Keratinocyte (primary cell): ENCODE measurements at regions not wholly inside any gene's neighbourhood (a gene's known extent, or its start where the extent isn't known, plus 50 kb on each side); places are given as distances from the start of the nearest gene placed in this dataset.

Experiments
- DNase-seq: peaks from one replicate; pipeline ENCODE4 v3.0.0-alpha.2; 2011; ENCODE audit warnings: low read depth, missing footprints, low spot score
- FAIRE-seq: peaks from 2 replicates; lab custom pipeline; 2011; peaks lifted over from hg19 to GRCh38; lab: Jason Lieb, UNC
- H2AFZ ChIP-seq: 2 replicates; pipeline ENCODE4 v1.6.0; 2012; ENCODE audit warnings: low read length, control low read depth, inconsistent platforms; ENCODE audit not compliant: control insufficient read depth
- H3K27ac ChIP-seq: 2 replicates; pipeline ENCODE4 v1.5.1; 2011; ENCODE audit warnings: low read length; ENCODE audit not compliant: control insufficient read depth, insufficient read depth
- H3K27me3 ChIP-seq: 3 replicates; pipeline ENCODE4 v1.6.0; 2011; ENCODE audit warnings: low read length; ENCODE audit not compliant: control insufficient read depth, insufficient read depth; ENCODE audit errors: extremely low read depth
- H3K36me3 ChIP-seq, 2 experiments: 2 replicates in 1 of 2; 3 replicates in 1 of 2; pipeline ENCODE4 v1.5.1; 2011; ENCODE audit warnings: low read length in 2 of 2, mild to moderate bottlenecking in 1 of 2; ENCODE audit not compliant: control insufficient read depth in 2 of 2, insufficient read depth in 2 of 2; ENCODE audit errors: extremely low read depth in 1 of 2
- H3K4me1 ChIP-seq: 3 replicates; pipeline ENCODE4 v1.5.1; 2011; ENCODE audit warnings: low read length; ENCODE audit not compliant: control insufficient read depth, insufficient read depth; ENCODE audit errors: extremely low read depth
- H3K4me2 ChIP-seq: 3 replicates; pipeline ENCODE4 v1.6.0; 2011; ENCODE audit warnings: low read depth, low read length; ENCODE audit not compliant: control insufficient read depth, insufficient read depth; ENCODE audit errors: extremely low read depth
- H3K4me3 ChIP-seq, 3 experiments: fragments of 200-600 bp in 1 of 3; sonication (generic) in 1 of 3; 2 replicates in 2 of 3; 3 replicates in 1 of 3; pipeline ENCODE4 v1.5.1; 2011 to 2016; ENCODE audit warnings: low read length in 3 of 3, mild to moderate bottlenecking in 3 of 3, control low read depth in 2 of 3, inconsistent platforms in 1 of 3, low read depth in 1 of 3, mixed read lengths in 1 of 3, mixed run types in 1 of 3, moderate library complexity in 1 of 3; ENCODE audit not compliant: control insufficient read depth in 2 of 3, insufficient read depth in 2 of 3; ENCODE audit errors: extremely low read depth in 1 of 3
- H3K79me2 ChIP-seq: 2 replicates; pipeline ENCODE4 v1.6.0; 2012; ENCODE audit warnings: low read length; ENCODE audit not compliant: control insufficient read depth, insufficient read depth
- H3K9ac ChIP-seq: 3 replicates; pipeline ENCODE4 v1.6.0; 2011; ENCODE audit warnings: low read length; ENCODE audit not compliant: control insufficient read depth, insufficient read depth; ENCODE audit errors: extremely low read depth
- H3K9me1 ChIP-seq: 3 replicates; pipeline ENCODE4 v1.6.0; 2011; ENCODE audit warnings: low read length; ENCODE audit not compliant: control insufficient read depth, insufficient read depth; ENCODE audit errors: extremely low read depth
- H3K9me3 ChIP-seq: 2 replicates; pipeline ENCODE4 v1.5.1; 2012; ENCODE audit warnings: low read depth, low read length; ENCODE audit not compliant: control insufficient read depth
- H4K20me1 ChIP-seq: 3 replicates; pipeline ENCODE4 v1.6.0; 2011; ENCODE audit warnings: low read length; ENCODE audit not compliant: control insufficient read depth, insufficient read depth; ENCODE audit errors: extremely low read depth
- EZH2 ChIP-seq: IDR thresholded peaks from one replicate; pipeline ENCODE4 v1.6.1; 2012; ENCODE audit warnings: inconsistent platforms, mild to moderate bottlenecking, low read length, moderate library complexity
- dilution Hi-C: fragments of 300-500 bp; cut with MboI; formaldehyde crosslinking; loops from one replicate; pipeline ENCODE4 v1.7.0; 2020; ENCODE audit warnings: low sequenced_read_pairs; ENCODE audit not compliant: extremely low pct_ligation_motif_present
- TF ChIP-seq, protein P1 (sequence below), 3 experiments: IDR thresholded peaks in 1 of 3; conservative IDR thresholded peaks in 1 of 3; optimal IDR thresholded peaks in 1 of 3; 2 replicates in 2 of 3; 3 replicates in 1 of 3; pipeline versions ENCODE3 to v1.5.1; 2011; ENCODE audit warnings: low read length in 3 of 3, mild to moderate bottlenecking in 3 of 3, moderate library complexity in 2 of 3, control low read depth in 1 of 3, inconsistent platforms in 1 of 3; ENCODE audit not compliant: insufficient read depth in 2 of 3; ENCODE audit errors: extremely low read depth in 1 of 3

DNA sequence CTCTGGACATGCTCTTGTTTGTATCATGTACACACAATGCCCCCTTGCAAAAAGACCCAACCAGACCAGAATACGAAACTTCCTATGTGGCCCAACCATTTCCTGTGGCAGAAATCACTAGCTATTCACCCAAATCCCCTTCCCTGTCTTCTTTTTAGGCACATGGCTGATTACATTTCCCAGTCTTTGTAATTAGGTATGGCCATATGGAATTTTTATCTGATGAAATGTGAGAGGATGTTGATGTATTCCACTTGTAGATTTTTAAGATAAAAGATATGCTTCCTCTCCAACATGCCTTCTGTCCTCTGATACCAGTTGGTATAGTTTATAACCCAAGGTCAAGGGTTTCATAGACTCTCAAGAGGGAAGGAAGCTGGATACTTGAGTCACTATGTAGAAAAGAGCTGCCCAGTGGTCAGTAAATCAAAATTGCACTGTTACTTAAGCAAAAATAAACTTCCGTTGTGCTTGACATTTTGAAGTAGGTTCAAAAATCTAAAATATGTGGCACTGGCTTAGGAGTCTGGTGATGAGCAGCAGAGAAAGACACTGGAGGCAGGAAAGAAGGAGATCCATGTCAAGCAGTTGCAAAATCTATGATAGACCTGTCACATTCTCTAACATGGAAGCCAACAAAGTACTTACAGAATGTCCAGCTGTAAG lies 297.4 kb downstream of the SMAD2 start:
- Histone ChIP-seq H3K9me1 (no peaks in the 10 kb centered on the region), H3K27me3 (no peaks in the 10 kb centered on the region), H4K20me1 (no peaks in the 10 kb centered on the region), H3K9me3 (no peaks in the 10 kb centered on the region), H2AFZ (no peak overlapping the region), H3K27ac (no peak overlapping the region), H3K9ac (no peak overlapping the region), H3K4me2 (no peak overlapping the region), H3K4me3 (no peak overlapping the region), H3K36me3 (no peaks in the 10 kb centered on the region), H3K79me2 (no peaks in the 10 kb centered on the region), H3K4me1 (no peaks in the 10 kb centered on the region)
- FAIRE-seq (no peak), DNase-seq (no peak)
- TF ChIP-seq, protein P1, sequence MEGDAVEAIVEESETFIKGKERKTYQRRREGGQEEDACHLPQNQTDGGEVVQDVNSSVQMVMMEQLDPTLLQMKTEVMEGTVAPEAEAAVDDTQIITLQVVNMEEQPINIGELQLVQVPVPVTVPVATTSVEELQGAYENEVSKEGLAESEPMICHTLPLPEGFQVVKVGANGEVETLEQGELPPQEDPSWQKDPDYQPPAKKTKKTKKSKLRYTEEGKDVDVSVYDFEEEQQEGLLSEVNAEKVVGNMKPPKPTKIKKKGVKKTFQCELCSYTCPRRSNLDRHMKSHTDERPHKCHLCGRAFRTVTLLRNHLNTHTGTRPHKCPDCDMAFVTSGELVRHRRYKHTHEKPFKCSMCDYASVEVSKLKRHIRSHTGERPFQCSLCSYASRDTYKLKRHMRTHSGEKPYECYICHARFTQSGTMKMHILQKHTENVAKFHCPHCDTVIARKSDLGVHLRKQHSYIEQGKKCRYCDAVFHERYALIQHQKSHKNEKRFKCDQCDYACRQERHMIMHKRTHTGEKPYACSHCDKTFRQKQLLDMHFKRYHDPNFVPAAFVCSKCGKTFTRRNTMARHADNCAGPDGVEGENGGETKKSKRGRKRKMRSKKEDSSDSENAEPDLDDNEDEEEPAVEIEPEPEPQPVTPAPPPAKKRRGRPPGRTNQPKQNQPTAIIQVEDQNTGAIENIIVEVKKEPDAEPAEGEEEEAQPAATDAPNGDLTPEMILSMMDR (optimal IDR thresholded peaks at IDR 0.05 in 1 of 3, IDR thresholded peaks at IDR 0.05 in 1 of 3, conservative IDR thresholded peaks at IDR 0.05 in 1 of 3; ENCODE audit: extremely low read depth in 1 of 3, insufficient read depth in 2 of 3, low read length in 3 of 3): no peak
- TF ChIP-seq EZH2: no peak
- dilution Hi-C loops: no loop called here

DNA sequence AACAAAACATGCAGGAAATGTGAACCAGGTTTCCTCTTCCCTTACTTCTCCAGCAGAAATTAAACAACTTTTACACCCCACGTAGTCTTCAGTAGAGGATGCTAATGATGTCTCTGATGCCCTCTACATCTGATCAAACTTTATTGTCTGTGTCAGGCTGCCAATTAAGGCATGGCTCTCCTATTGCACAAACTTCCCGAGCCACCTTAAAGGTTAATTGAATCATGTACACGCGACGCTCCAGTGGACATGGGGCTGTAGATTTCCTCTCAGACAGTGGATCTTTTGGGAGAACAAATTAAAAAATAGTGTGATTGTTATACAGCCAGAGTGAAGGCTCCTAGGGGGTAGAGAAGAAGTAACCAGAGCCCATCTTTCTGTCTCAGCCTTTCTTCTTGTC lies 301.6 kb downstream of the SMAD2 start:
- Histone ChIP-seq H3K4me1 (no peaks in the 10 kb centered on the region), H3K4me2 (no peak overlapping the region), H3K4me3 (no peak overlapping the region), H3K9me1 (no peaks in the 10 kb centered on the region), H3K27ac (no peak overlapping the region), H4K20me1 (no peaks in the 10 kb centered on the region), H3K9me3 (no peaks in the 10 kb centered on the region), H2AFZ (no peak overlapping the region), H3K27me3 (no peaks in the 10 kb centered on the region), H3K9ac (no peak overlapping the region), H3K36me3 (no peaks in the 10 kb centered on the region), H3K79me2 (no peaks in the 10 kb centered on the region)
- dilution Hi-C loops: no loop called here
- DNase-seq: no peak
- no peak for FAIRE-seq
- TF ChIP-seq, protein P1 (optimal IDR thresholded peaks at IDR 0.05 in 1 of 3, IDR thresholded peaks at IDR 0.05 in 1 of 3, conservative IDR thresholded peaks at IDR 0.05 in 1 of 3; ENCODE audit: extremely low read depth in 1 of 3, insufficient read depth in 2 of 3, low read length in 3 of 3): no peak
- no peak for TF ChIP-seq EZH2
